Colonic mucosa (tissue), 4 donors: ENCODE measurements at regions not wholly inside any gene's neighbourhood (a gene's known extent, or its start where the extent isn't known, plus 50 kb on each side); places are given as distances from the start of the nearest gene placed in this dataset.

Experiments
- DNase-seq: peaks from one replicate; pipeline ENCODE4 v3.0.0-alpha.2; 2020
- H3K27ac ChIP-seq: fragments of 200-600 bp; one replicate; pipeline ENCODE4 v1.8.0; 2021
- H3K27me3 ChIP-seq: fragments of 200-600 bp; one replicate; pipeline ENCODE4 v1.8.0; 2021
- H3K36me3 ChIP-seq: fragments of 200-600 bp; one replicate; pipeline ENCODE4 v1.8.0; 2021
- H3K4me1 ChIP-seq: fragments of 200-600 bp; one replicate; pipeline ENCODE4 v1.8.0; 2021; ENCODE audit warnings: mild to moderate bottlenecking
- H3K4me3 ChIP-seq: fragments of 200-600 bp; one replicate; pipeline ENCODE4 v1.8.0; 2021
- H3K9ac ChIP-seq, 2 donors: one replicate each; pipeline ENCODE4 v1.7.0; 2013; ENCODE audit warnings: control low read depth in 2 of 2, low read depth in 2 of 2, low read length in 2 of 2
- H3K9me3 ChIP-seq: fragments of 200-600 bp; one replicate; pipeline ENCODE4 v1.8.0; 2021
- CTCF ChIP-seq: fragments of 200-600 bp; IDR thresholded peaks from one replicate; pipeline ENCODE4 v1.8.0; 2022; ENCODE audit warnings: antibody characterized with exemption, mild to moderate bottlenecking
- intact Hi-C: fragments of 100-400 bp; cut with DNase I; formaldehyde crosslinking; loops from one replicate; pipeline ENCODE4 v1.14.1; 2022
- donor health status: healthy.
- donor health status: DM: no; HTN: no; CAD: no.
- donor health status: DM: no; HTN: no; CAD: no.

- no peaks in the 10 kb centered on the region for H3K36me3 ChIP-seq
- H3K27me3 ChIP-seq = no peaks in the 10 kb centered on the region
- DNase-seq = no peak
- no peak overlapping the region for H3K9ac ChIP-seq
- intact Hi-C loops = loop anchor here (10.0 kb wide), 1 partner anchor 69 kb away; no protein-coding TSS in a partner anchor
- no peak for TF ChIP-seq CTCF
- H3K9me3 ChIP-seq = no peaks in the 10 kb centered on the region
- no peak overlapping the region for H3K4me3 ChIP-seq
- H3K27ac ChIP-seq = no peak overlapping the region
- no peaks in the 10 kb centered on the region for H3K4me1 ChIP-seq
These were observed 54.9 kb upstream of the ATF3 start for GRCh38 chr1:212553676-212554075.

GRCh38 chr1:212554401-212554800 is 54.2 kb upstream of the ATF3 start:
- Histone ChIP-seq H3K4me1 (no peaks in the 10 kb centered on the region), H3K36me3 (no peaks in the 10 kb centered on the region), H3K4me3 (no peak overlapping the region), H3K27me3 (no peaks in the 10 kb centered on the region), H3K9ac (no peak overlapping the region), H3K27ac (no peak overlapping the region), H3K9me3 (no peaks in the 10 kb centered on the region)
- intact Hi-C loops = loop anchor here (10.0 kb wide), 1 partner anchor 70 kb away; no protein-coding TSS in a partner anchor
- no peak for TF ChIP-seq CTCF
- DNase-seq = no peak

DNA sequence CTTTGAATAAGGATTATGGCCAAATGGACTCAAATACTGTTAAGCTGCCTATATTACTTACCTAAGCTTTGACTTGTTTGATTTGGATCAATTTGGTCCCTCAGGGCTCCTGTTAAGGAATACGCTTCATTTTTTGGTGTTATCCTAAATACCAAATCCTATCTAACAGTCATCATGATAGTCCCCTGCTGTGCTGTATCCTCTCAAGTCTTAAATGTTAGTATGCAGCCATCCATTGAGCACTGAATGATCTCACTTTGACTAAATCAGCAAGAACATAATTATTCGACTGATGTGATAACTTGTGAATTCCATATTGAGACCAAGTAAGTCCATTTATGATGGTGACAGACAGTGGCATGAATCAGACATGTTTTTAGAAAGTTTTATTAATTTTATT is 53.1 kb upstream of the ATF3 start:
- TF ChIP-seq CTCF = no peak
- Histone ChIP-seq H3K9me3 (no peaks in the 10 kb centered on the region), H3K9ac (no peak overlapping the region), H3K4me3 (no peak overlapping the region), H3K27me3 (no peaks in the 10 kb centered on the region), H3K4me1 (no peaks in the 10 kb centered on the region), H3K27ac (no peak overlapping the region), H3K36me3 (no peaks in the 10 kb centered on the region)
- intact Hi-C loops = loop anchor here (5.0 to 10.0 kb wide), 2 partner anchors 52 to 71 kb away; partner anchors contain the start of gene ATF3
- no peak for DNase-seq

DNA sequence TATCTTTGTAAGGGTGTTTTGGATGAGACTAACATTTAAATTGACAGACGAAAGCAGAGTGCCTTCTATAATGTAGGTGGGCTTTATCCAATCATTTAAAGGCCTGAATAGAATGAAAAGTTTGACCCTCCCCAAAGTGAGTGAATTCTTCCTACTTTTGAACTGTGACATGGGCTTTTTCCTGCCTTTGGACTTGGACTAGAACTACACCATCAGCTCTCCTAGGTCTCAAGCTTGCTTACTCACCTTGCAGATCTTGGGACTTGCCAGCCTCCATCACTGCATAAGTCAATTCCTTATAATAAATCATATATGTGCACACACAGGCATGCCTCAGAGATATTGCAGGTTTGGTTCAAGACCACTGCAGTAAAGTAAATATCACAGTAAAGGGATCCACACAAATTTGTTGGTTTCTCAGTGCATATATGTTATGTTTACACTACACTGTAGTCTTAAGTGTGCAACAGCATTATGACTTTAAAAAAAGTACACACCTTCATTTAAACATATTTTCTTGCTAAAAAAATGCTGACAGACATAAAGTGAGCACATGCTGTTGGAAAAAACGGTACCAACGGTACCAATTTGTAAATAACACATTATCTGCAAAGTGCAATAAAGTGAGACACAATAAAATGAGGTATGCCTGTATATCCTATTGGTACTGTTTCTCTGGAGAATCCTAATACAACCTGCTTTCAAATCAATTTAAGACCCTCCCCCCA is 51.6 kb upstream of the ATF3 start:
- no peak for DNase-seq
- no peak overlapping the region for H3K27ac ChIP-seq

More for the DNA sequence above, 51.6 kb upstream of the ATF3 start:
- intact Hi-C loops = loop anchor here (5.0 to 10.0 kb wide), 2 partner anchors 50 to 72 kb away; partner anchors contain the start of gene ATF3
- TF ChIP-seq CTCF = no peak
- no peaks in the 10 kb centered on the region for H3K27me3 ChIP-seq
- H3K9me3 ChIP-seq = no peaks in the 10 kb centered on the region
- no peak overlapping the region for H3K9ac ChIP-seq
- H3K4me3 ChIP-seq = no peak overlapping the region
- no peaks in the 10 kb centered on the region for H3K4me1 ChIP-seq
- no peaks in the 10 kb centered on the region for H3K36me3 ChIP-seq
